GM12873 (cell line): ENCODE measurements at regions not wholly inside any gene's neighbourhood (a gene's known extent, or its start where the extent isn't known, plus 50 kb on each side); places are given as distances from the start of the nearest gene placed in this dataset.

Experiments used
- CTCF ChIP-seq: IDR thresholded peaks from 2 replicates; pipeline ENCODE4 v1.5.1; 2012; ENCODE audit warnings: low read depth, mild to moderate bottlenecking, moderate library complexity, low read length, control low read depth; ENCODE audit not compliant: insufficient read depth; ENCODE audit errors: missing control alignments

- no peak for TF ChIP-seq CTCF
Observed at GRCh38 chr6:122284848-122285247, 114.6 kb upstream of the HSF2 start.

- TF ChIP-seq CTCF = no peak
Observed at GRCh38 chr6:122285292-122285913, 114.0 kb upstream of the HSF2 start.

GRCh38 chr6:122286512-122286911 lies 112.9 kb upstream of the HSF2 start:
- no peak for TF ChIP-seq CTCF

GRCh38 chr6:122289762-122290539 lies 109.5 kb upstream of the HSF2 start:
- no peak for TF ChIP-seq CTCF

- TF ChIP-seq CTCF = no peak
Observed at GRCh38 chr6:122297010-122297409, 102.4 kb upstream of the HSF2 start.

DNA sequence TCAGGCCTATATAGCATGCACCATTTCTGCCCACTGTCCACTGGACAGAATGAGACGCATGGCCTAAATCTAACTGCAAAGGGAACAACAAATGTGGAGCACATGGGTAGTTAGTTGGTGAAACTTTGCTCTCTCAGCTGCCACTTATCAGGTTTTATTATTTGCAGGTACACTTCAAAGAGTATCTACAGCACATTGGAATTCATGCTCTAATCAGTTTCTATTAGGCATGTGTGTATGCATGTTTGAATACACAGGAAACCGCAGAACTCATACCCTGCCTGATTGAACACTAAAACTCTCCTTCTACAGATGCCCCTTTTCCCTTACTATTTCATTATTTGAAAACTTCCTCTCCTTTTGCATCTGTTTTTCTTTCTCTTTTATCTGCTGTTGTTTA lies 97.4 kb upstream of the HSF2 start:
- no peak for TF ChIP-seq CTCF

DNA sequence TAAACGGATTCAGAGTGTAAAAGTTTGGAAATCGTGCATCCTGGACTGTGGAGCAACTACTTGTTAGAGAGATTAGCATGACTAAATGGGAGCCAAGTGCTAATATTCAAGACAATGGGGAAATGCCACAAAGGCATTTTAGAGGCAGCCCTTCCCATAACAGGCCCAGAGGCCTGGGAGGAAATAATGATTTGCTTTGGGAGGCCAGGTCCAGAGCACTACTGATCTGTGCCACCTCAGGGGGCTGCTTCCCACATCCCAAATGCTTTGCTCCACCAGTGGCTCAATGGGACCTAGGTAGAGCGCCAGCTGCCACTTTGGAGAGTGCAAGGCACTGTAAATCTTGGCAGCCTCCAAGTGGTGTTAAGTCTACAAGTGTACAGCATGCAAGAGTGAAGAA lies 91.9 kb upstream of the HSF2 start:
- no peak for TF ChIP-seq CTCF
